ENCODE measurements at regions not wholly inside any gene's neighbourhood (a gene's known extent, or its start where the extent isn't known, plus 50 kb on each side); places are given as distances from the start of the nearest gene placed in this dataset.
A peak's percentile ranks its signal among the peaks of the same experiment; 100 is the strongest.

GRCh38 chr17:13749166-13749890, 147.6 kb upstream of the HS3ST3A1 start:
- Histone ChIP-seq H3K36me3 (ENCODE audit: control insufficient read depth in 2 of 3, insufficient read depth in 3 of 3, low read length in 3 of 3) (no peaks in the 10 kb centered on the region), H3K27me3 (ENCODE audit: control insufficient read depth, insufficient read depth, low read length) (no peaks in the 10 kb centered on the region), H3K9me3 (ENCODE audit: control insufficient read depth in 2 of 3, insufficient read depth in 1 of 3, low read length in 3 of 3) (no peaks in the 10 kb centered on the region), H3K9ac (ENCODE audit: low read length in 3 of 3) (no peak overlapping the region), H3K27ac (ENCODE audit: low read depth in 2 of 2, low read length in 2 of 2) (no peak overlapping the region), H3K4me1 (ENCODE audit: control insufficient read depth in 2 of 3, insufficient read depth in 2 of 3, low read depth in 1 of 3, low read length in 3 of 3) (no peaks in the 10 kb centered on the region), H3K4me3 (ENCODE audit: low read length in 3 of 3) (no peak overlapping the region)
- TF ChIP-seq CTCF (IDR thresholded peaks at IDR 0.05; ENCODE audit: borderline replicate concordance, extremely low read depth, insufficient read depth): no peak
- no peak for FAIRE-seq
- no peak for DNase-seq
- intact Hi-C loops (cut with DNase I): no loop called here

- no peak overlapping the region for H3K9ac ChIP-seq (ENCODE audit: low read length in 3 of 3)
- no peaks in the 10 kb centered on the region for H3K36me3 ChIP-seq (ENCODE audit: control insufficient read depth in 2 of 3, insufficient read depth in 3 of 3, low read length in 3 of 3)
- H3K27me3 ChIP-seq (ENCODE audit: control insufficient read depth, insufficient read depth, low read length): no peaks in the 10 kb centered on the region
- no peak for TF ChIP-seq CTCF (IDR thresholded peaks at IDR 0.05; ENCODE audit: borderline replicate concordance, extremely low read depth, insufficient read depth)
- intact Hi-C loops (cut with DNase I): no loop called here
- H3K4me3 ChIP-seq (ENCODE audit: low read length in 3 of 3): no peak overlapping the region
- no peak for FAIRE-seq
- H3K9me3 ChIP-seq (ENCODE audit: control insufficient read depth in 2 of 3, insufficient read depth in 1 of 3, low read length in 3 of 3): no peaks in the 10 kb centered on the region
- H3K27ac ChIP-seq (ENCODE audit: low read depth in 2 of 2, low read length in 2 of 2): no peak overlapping the region
- H3K4me1 ChIP-seq (ENCODE audit: control insufficient read depth in 2 of 3, insufficient read depth in 2 of 3, low read depth in 1 of 3, low read length in 3 of 3): no peaks in the 10 kb centered on the region
- no peak for DNase-seq
Measured at GRCh38 chr17:13749891-13750235, 148.1 kb upstream of the HS3ST3A1 start.

DNA sequence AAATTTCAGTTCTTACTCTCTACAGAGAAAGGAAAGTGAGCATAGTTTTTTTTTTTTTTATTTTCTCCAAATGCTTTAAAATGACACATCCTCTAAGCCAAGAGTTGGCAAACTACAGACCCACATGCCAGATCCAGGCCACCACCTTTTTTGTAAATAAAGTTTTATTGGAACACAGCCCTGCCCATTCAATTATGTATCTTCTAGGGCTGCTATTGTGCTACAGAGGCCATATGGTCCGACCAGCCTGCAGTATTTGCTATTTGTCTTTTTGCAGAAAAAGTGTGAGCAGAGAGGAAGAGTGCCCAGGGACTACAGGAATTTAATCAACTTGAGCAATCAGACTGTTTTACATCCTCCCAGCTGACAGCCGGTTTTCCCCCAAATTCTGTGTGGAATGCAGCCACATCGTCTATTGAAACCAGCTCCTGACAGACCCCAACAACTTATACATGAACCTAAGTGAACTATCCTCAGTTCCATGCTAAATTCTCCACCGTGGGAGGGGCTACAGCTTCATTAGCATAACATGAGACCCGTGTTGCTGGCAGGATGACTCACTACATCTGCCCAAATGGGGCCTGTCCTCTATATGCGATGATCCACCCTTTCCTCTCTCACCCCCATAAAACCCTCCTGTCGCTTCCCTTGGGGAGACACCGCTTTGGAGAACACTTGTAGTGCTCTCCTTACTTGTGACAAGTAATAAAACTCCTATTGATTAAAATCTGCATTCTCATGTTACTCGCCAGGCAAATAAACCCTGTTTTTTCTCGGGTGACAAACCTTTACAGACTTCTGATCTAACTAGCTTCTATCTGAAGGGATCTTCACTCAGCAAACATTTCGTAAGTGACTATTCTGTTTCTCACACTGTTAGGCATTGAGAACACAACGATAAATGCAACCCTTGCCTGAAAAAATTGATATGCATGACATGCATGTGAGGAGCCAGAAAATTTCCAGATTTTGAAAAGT, 149.4 kb upstream of the HS3ST3A1 start:
- DNase-seq (peak in 2 of 5 donors; percentile 17 to 27), FAIRE-seq (no peak)
- H3K27ac ChIP-seq (ENCODE audit: low read depth in 2 of 2, low read length in 2 of 2): no peak overlapping the region
- H3K36me3 ChIP-seq (ENCODE audit: control insufficient read depth in 2 of 3, insufficient read depth in 3 of 3, low read length in 3 of 3): no peaks in the 10 kb centered on the region
- no peaks in the 10 kb centered on the region for H3K9me3 ChIP-seq (ENCODE audit: control insufficient read depth in 2 of 3, insufficient read depth in 1 of 3, low read length in 3 of 3)
- intact Hi-C loops (cut with DNase I): no loop called here
- no peak overlapping the region for H3K9ac ChIP-seq (ENCODE audit: low read length in 3 of 3)
- H3K4me3 ChIP-seq (ENCODE audit: low read length in 3 of 3): no peak overlapping the region
- no peak for TF ChIP-seq CTCF (IDR thresholded peaks at IDR 0.05; ENCODE audit: borderline replicate concordance, extremely low read depth, insufficient read depth)
- H3K4me1 ChIP-seq (ENCODE audit: control insufficient read depth in 2 of 3, insufficient read depth in 2 of 3, low read depth in 1 of 3, low read length in 3 of 3): no peaks in the 10 kb centered on the region
- no peaks in the 10 kb centered on the region for H3K27me3 ChIP-seq (ENCODE audit: control insufficient read depth, insufficient read depth, low read length)

Data from kidney (tissue), 13 donors.